GM18907 (cell line): ENCODE measurements at regions not wholly inside any gene's neighbourhood (a gene's known extent, or its start where the extent isn't known, plus 50 kb on each side); places are given as distances from the start of the nearest gene placed in this dataset.
"Not testable (repeated sequence)": the region's sequence is repeated elsewhere in the genome, so short reads cannot be mapped to it uniquely, and the experiment has no call there.

Experiments
- ATAC-seq: cut with Tn5 transposase; IDR thresholded peaks from one replicate; pipeline ENCODE4 v1.9.1; 2021; ENCODE audit warnings: mild to moderate bottlenecking, moderate library complexity; ENCODE audit not compliant: unreplicated experiment

DNA sequence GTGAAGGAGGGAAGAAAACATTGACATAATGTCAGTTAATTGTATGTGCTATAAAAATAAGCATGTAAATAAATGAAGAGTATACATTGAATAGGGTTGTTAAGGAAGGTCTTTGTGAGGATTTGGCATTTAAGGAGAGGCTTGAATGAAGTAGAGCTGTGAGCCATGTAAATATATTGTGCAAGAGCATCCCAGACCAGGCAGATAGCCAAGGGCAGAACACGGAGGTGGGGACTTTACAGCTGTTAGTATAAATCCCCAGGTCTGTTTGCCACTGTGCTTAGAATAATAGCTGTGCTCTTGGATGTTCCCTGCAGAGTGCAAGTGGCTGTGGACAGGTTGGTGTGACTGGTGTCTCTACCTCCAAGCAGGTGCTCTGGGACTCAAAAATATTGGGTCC is 211.7 kb downstream of the LRRC70 start:
- no peak for ATAC-seq

DNA sequence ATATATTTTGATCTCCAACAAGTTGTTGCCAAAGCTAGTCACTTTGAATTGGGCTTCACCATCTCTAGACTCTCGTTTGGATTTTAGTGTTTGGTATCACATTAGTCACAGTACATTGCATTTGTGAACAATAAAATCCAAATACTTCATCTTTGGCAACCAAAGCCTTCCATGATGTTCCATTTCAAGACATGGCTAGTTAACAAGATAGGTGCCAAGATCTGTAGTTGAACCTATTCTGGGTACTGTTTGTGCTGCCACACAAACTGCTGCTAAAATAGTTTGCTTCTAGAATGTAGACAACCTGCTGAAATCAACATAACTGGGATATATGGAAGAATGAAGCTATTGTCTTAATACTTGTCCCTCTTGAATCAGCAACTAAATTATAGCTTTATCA is 207.5 kb downstream of the LRRC70 start:
- no peak for ATAC-seq

DNA sequence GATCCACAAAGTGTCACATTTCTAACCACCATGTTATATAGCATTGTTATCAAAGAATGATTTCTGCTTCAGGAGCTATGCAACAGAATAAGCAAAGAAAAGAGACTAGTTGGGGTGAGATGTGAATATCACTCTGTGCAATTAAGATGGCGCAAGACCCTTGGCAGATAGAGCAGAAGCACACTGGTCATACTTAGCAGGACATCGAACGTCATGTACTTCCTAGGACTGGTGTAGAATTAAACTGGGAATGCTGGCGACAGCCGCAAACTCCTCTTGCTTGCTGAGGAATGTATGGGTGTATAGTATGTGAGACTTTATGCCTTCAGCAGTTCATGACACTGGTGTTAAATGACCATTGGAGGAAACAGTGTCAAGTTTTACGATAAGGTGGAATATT is 207.0 kb downstream of the LRRC70 start:
- no peak for ATAC-seq

DNA sequence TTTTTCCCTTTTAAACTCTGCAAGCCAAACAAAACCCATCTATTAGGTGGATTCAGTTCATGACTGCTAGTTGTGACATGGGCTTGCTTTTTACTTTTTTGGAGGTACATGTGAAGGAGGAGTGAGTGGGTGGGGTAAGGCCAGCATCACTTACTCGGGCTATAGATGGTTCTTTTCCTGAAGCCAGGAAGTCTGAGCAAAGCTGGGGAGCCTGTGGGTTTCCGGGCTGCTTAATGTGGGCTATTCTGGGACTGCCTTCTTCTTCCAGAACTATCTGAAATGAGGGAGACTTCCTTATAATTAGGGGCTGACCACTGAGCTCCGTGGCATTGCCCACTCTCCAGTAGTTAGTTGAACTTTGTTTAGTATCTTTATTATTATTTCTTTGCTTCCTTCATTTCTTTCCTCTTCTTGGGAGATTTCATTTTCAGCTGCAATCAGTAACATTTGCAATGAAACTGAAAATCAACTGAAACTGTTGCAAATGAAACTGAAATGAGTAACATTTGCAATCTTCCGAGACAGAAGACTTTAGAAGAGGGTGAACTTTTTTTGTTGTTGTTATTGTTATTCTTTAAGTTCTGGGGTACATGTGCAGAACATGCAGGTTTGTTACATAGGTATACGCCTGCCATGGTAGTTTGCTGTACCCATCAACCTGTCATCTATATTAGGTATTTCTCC is 204.9 kb downstream of the LRRC70 start:
- ATAC-seq: peak; percentile 62

DNA sequence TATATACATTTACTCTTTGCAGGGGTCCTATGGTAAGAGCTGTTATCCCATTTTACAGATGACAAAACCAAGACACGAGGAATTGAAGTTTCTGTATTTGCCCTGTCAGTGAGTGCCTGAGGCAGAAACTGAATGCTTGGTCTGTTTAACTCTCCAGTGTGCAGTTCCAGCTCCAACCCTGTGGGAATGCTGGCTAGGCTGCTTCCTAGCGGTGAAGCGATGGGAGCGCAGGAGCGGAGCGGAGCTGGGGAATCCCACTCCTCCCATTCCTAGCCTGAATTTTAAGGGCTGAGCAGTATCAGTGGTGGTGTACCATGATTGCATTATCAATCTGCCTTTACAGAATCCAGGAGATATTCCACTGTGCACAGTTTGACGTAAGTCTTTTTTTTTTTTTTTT is 202.3 kb downstream of the LRRC70 start:
- no peak for ATAC-seq

DNA sequence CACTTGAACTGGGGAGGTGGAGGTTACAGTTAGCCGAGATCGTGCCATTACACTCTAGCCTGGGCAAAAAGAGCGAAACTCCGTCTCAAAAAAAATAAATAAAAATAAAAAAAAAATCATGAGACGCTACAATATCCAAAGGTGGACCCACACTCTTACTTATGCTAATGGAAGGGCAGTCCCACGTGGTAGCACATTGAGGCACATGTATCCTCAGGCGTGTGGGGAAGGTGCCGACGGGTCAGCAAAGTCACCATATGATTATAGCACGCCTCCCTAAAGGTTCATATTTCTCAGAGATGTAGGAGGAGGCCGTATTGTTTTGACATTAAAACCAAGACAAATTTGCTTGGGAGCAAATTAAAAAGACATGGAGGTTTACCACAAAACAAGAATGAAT is 201.6 kb downstream of the LRRC70 start:
- no peak for ATAC-seq

DNA sequence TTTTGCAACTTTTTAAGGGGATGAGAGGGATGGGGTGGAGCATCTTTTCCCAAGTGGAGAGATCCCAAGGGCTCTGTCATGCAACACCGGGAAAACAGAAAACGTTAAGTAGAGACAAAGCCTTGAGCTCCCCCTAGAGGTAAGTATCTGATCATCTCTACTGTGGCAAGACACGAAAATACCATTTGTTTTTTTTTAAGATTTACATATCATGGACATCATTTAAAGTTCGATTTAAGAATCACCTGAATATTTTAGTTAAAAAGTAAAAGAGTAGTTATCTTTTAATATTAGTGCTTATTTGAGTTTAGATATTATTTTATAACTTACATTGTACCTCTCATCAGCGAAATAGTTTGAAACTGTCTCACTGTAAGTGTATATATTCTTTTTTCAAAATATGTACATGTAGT is 200.4 kb downstream of the LRRC70 start:
- peak; percentile 67 for ATAC-seq

DNA sequence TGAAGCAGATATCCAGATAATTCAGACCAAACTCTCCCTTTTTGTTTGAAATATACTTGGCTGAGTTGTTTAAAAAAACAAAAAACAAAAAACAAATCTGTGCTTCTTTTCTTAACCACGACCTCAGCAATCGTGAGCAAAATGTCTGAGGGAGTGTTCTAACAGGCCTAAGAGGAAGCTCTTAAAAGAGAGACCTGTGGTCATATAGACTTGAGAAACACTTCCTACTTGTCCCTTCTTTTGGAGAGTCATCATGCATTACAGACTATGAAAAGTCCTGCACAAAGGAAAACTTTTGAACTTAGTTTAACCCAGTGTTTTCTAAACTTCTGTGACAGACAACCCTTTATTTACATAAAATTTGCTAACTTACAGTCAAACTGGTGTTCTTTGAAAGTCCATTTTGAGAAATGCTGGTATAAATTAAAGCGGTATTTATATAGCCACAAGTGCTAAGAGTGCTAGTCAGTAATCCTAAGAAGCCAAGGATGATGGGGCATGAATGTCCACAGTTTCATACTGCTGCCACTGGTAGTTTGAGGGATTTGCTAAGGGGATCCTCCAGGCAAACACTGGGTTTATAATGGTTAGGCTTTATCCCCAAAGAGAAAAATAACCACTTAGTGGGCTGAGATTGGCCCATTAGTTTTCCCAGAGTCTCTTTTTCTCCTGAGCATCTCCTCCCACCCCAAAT is 199.8 kb downstream of the LRRC70 start:
- peak; percentile 21 for ATAC-seq

DNA sequence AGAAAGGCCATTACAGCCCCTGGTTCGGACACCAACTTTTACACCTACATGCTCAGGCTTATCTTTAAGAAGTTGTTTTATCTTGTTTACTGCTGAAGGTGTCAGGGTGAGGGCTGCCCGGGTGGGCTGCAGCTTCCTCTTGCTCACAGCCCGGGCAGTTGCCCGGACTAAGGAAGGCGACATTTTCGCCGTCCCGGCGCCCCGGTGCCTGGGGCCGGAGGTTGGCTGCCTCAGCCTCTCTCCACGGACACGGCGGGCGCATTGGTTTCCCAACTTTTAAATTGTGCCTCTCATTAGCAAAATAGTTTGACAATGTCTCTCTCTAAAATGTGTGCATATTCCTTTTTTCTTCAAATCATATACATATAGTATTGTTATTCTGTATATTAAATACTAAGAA is 198.5 kb downstream of the LRRC70 start:
- not testable (repeated sequence) for ATAC-seq

DNA sequence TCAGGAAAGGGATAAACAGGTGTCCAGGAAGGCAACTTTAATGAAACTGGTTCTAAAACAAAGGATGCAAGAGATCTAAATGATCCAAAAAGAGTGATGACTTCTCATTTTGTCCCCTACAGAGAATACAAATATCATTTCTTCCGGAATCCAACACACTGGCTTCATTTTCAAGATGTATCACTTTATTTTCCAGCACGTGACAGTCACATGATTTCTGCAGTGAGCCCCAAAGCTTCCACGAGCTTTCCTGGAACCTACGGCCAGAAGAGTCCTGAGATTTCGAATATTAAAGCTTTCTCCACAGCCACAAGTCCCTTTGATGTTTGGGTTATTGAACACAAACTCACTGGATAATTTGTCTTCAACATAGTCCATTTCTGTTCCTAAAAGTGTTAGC is 198.0 kb downstream of the LRRC70 start:
- not testable (repeated sequence) for ATAC-seq

DNA sequence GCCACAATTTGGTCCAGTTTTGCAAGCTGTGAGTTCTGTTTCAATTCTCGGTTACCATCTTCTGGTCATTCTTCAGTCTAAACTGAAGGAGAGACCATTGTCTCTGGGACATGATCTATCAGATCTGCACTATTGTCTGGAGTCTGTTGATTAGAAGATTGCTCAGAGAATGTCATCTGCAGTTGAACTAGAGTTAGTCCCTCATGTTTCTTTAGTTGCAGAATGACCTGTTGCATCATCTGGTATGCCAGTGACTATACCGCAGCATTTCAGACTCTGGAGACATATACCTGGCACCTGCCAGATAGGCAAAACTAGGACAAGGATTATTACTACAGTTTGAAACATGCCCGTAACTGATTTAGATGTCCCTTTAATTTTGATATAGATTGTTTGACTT is 194.8 kb downstream of the LRRC70 start:
- no peak for ATAC-seq

DNA sequence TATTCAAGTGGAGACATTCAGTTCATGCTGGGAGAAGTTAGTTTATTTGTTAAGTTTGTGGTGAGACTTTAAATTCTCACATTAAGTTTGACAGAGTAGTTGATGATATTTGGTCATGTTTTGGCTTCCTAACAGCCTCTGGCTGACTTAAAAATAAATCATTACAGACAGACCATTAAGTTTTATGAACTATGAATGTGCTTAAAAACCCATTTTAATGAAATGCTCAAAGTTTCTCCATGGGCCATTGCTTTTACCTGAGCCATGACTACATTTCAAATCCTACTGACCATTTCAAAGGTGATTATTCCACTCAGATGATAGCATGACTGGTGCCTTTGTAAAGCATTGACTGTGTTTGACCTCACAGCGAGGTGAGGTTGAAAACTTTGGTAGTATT is 192.7 kb downstream of the LRRC70 start:
- no peak for ATAC-seq

DNA sequence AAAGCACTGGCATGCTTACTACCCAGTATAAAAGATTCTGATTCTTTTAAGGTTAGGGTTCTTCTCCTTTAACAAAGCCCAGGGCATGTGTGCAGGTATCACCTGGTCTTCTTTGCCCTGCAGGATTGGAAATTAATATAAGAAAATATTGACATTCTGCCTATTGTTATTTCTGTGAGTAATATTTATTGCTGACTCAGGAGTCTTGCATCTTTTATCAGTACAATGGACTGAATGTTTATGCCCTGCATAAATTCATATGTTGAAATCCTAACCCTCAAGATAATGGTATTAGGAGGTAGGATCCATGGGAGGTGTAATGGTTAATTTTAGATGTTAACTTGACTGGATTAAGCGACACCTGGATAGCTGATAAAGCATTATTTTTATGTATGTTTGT is 189.0 kb downstream of the LRRC70 start:
- ATAC-seq: no peak

DNA sequence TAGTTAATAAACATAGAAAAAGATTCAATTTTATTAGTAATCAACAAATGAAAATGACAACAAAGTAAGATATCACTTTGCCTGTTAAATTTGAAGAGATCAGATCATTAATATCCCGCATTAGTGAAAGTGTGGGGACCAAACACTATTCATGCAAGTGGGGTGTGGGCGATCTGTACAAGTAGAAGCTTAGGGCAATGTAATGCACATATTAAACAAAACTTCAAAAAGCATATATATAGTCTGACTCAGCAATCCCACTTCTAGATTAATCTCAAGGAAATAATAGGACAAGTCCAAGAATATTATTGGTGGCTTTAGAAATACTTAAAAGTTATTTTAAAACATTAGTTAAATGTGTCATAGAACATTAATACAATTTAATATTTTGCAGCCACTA is 188.5 kb downstream of the LRRC70 start:
- no peak for ATAC-seq

DNA sequence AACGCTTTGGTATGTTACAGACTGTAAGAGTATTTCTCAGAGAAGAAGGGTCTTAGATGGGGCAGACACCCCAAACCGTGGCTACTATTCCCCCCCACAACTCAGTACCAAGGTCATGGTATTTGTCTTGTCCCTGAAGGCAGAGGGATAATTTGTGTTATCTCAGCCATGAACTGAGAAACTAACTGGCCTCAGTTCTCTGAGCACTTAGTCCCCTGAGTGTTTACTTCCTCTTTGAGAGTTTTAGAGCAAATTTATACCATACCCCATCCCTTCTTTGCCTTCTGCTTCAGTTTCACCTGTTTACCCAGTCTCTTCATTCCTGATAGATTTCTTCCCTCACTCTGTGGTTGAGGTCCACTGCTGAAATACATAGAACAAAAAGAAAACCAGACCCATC is 183.9 kb downstream of the LRRC70 start:
- ATAC-seq: no peak

DNA sequence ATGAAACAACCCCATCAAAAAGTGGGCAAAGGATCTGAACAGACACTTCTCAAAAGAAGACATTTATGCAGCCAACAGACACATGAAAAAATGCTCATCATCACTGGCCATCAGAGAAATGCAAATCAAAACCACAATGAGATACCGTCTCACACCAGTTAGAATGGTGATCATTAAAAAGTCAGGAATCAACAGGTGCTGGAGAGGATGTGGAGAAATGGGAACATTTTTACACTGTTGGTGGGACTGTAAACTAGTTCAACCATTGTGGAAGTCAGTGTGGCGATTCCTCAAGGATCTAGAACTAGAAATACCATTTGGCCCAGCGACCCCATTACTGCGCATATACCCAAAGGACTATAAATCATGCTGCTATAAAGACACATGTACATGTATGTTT is 179.1 kb downstream of the LRRC70 start:
- ATAC-seq: not testable (repeated sequence)

DNA sequence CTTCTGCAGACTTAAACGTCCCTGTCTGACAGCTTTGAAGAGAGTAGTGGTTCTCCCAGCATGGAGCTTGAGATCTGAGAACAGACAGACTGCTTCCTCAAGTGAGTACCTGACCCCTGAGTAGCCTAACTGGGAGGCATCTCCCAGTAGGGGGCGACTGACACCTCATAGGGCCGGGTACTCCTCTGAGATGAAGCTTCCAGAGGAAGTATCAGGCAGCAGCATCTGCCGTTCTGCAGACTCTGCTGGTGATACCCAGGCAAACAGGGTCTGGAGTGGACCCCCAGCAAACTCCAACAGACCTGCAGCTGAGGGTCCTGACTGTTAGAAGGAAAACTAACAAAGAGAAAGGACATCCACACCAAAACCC is 174.4 kb downstream of the LRRC70 start:
- ATAC-seq: not testable (repeated sequence)

DNA sequence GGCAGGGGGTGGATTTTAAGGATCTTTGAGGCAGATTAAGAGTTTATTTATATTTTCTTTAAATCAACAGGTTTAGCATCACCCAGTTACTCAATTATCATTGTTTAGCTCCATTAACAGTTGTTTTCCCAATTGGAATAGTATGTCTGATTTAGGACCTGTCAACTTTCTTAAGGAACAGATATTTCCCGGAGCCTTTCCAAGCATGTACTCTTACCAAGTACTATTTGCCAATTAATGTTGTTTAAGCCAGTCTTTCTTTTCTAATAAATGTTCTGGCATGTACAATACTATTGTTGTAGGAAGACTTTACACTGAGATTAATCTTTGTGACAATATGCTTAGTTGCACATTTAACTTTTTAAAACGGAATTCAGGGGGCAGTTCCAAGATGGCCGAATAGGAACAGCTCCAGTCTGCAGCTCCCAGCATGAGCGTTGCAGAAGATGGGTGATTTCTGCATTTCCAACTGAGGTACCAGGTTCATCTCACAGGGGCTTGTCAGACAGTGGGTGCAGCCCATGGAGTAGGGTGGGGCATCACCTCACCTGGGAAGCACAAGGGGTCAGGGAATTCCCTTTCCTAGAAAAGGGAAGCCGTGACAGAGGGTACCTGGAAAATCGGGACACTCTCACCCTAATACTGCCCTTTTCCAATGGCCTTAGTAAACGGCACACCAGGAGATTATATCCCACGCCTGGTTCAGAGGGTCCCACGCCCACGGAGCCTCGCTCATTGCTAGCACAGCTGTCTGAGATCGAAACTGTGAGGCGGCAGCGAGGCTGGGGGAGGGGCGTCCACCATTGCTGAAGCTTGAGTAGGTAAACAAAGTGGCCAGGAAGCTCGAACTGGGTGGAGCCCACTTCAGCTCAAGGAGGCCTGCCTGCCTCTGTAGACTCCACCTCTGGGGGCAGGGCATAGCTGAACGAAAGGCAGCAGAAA is 173.7 kb downstream of the LRRC70 start:
- not testable (repeated sequence) for ATAC-seq

DNA sequence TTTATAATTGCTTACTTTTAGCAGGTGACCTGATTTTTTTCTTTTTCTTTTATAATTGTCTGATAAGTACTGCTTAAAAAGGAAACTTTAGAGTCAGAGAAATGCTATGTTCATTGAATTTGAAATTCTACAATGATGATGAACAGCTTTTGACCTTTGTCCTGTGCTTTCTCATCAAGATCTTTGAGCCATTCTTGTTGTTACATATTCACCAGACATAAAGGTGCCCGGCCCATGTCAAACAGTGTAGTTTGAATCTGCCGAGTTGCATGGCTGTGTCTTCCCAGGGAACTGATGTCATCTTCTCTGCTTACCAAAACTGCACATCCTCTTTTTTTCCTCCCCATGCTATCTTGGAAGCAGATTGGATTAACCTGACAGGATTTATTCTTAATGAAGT is 163.6 kb downstream of the LRRC70 start:
- no peak for ATAC-seq

DNA sequence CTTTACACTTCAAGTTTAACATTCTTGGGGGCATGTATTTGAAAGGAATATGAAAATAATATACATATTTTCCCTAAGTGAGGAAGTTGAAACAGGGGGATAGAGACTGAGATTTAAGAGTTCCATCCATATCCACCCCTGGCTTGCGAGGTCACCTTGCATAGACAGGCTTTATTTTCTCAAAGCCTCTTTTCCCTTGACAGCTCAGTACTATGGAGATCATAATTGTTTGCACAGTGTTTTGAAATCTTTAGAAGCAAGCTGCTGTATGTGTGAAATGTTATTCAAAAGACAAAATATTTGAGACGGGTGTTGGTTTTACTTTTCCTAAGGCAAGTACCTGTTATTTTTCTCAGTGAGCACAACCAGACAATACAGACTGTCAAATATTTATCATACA is 163.1 kb downstream of the LRRC70 start:
- ATAC-seq: no peak

DNA sequence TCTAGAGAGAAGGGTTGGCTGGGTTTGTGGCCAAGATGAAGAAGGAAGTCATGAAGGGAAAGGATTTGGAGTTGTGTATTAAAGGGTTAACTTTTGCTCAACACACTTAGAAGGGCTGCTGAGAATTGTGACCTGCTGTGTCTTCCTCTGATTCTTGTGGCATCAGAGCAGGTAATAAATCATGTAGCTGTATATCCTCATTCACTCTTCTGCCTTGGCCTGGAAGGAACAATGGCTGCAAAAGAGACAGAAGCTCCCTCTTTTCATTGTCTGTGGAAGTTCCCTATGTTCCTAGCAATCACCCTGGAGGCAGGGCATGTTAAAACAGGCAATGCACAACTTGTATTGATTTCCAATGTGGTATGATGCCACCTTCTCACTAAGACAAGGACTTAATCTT is 159.1 kb downstream of the LRRC70 start:
- ATAC-seq: no peak

DNA sequence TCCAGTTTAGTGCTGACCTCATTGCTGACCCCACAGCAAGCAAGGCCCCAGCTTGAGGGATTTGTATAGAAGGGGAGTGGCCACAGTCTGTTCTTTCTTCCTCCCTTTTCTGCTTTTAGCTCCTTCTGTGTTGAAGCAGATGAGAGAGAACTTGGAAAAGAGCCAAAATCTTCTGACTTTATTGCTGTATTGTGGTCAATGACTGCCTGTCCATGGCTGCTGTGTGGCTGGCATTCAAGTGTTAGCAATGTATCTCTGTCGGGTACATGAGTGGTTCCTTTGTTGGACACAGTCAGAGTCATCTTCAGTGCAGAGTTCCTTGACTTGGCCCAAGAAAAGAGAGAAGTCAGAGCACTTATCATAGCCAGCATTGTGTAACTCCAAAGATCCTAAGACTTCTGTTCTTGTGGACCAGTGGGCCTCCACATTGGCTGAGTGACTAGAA is 154.1 kb downstream of the LRRC70 start:
- ATAC-seq: no peak
